LNCaP clone FGC (cell line): ENCODE measurements at regions not wholly inside any gene's neighbourhood (a gene's known extent, or its start where the extent isn't known, plus 50 kb on each side); places are given as distances from the start of the nearest gene placed in this dataset.
"Not testable (repeated sequence)": the region's sequence is repeated elsewhere in the genome, so short reads cannot be mapped to it uniquely, and the experiment has no call there.

ENCODE experiments used
- DNase-seq: peaks from one replicate; pipeline ENCODE4 v3.0.0-alpha.2; 2011; ENCODE audit warnings: low read depth
- H3K4me3 ChIP-seq: 2 replicates; pipeline ENCODE4 v1.5.1; 2011; ENCODE audit warnings: mild to moderate bottlenecking, low read depth, low read length, control low read depth
- CTCF ChIP-seq: IDR thresholded peaks from 2 replicates; pipeline ENCODE4 v1.5.1; 2012; ENCODE audit warnings: mild to moderate bottlenecking; ENCODE audit not compliant: control insufficient read depth, insufficient read depth; ENCODE audit errors: extremely low read depth

DNA sequence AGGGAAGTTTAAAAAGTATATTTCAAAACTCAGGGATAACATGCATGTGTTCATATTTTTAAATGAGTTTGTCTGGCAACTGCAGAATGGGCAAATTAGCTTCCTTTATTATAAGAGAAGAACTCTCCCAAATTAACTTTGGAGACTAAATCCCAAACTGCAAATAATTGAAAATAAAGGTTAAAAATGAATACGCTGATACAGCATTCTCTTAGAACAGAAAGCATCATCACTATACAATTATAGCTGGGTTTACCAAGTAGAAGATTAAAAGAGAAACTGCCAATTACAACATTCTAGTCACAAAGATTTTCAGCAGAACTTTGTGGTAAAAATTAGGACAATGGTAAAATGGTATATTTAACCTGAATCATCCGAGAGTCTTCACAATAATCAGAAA lies 73.3 kb downstream of the OLFM4 start:
- no peak overlapping the region for H3K4me3 ChIP-seq
- no peak for TF ChIP-seq CTCF
- no peak for DNase-seq

DNA sequence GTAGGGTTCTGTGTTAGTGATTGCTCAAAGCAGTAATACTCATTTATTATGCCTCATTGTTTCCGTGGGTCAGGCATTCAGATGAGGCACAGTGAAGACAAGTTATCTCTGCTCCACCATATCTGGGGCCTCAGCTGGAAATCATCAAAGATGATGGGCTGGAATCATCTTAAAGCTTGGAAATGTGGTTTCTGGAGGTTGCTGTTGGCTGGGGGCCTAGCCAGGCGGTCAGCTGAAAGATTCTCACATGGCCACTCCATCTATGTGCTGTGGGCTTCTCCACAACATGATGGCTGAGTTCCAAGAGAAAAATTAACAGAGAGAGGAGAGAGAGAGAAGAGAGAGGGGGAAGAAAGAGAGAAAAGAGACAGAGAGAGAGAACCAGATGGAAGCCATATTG lies 75.5 kb downstream of the OLFM4 start:
- H3K4me3 ChIP-seq: no peak overlapping the region
- no peak for DNase-seq
- no peak for TF ChIP-seq CTCF

DNA sequence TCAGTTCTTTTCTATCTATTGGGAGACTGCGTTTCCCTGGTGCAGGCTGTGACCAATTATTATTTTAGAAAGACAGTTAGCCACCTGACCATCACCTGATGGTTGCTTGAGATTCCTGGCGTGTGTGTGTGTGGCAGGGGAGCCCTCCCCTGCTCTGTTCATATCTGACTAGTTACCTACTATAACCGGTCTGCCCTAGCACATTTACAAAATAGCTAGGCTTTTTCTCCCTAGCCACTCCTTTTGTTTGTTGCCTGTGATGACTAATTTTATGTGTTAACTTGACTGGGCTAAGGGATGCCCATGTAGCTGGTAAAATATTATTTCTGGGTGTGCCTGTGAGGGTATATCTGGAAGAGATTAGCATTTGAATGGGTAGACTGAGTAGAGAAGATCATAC lies 76.9 kb downstream of the OLFM4 start:
- DNase-seq: no peak
- no peak for TF ChIP-seq CTCF

GRCh38 chr13:53105890-53106289 lies 77.3 kb downstream of the OLFM4 start:
- DNase-seq: peak; percentile 18
- TF ChIP-seq CTCF: no peak
- H3K4me3 ChIP-seq: no peak overlapping the region

More for the DNA sequence above, 76.9 kb downstream of the OLFM4 start:
- H3K4me3 ChIP-seq: no peak overlapping the region

GRCh38 chr13:53110181-53110580 lies 81.6 kb downstream of the OLFM4 start:
- no peak overlapping the region for H3K4me3 ChIP-seq
- no peak for TF ChIP-seq CTCF
- DNase-seq: no peak

DNA sequence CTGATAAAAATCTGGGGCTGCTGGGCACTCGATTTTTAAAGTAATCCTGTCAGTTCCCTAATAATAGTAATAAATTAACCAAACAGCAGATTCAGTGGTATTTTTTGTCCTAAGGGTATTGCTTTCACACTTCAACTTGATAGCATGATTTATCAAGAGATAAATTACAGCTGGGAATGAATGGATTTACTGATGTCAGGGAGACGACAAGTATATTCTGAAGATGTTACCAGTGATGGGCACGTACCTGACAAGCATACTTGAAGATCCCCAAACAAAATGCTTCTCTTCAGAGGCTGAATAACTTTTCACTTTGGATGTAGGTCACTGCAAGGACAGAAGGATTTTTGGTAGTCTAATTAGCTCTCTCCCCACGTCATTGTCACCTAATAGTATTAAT lies 82.0 kb downstream of the OLFM4 start:
- H3K4me3 ChIP-seq: no peak overlapping the region
- no peak for DNase-seq
- TF ChIP-seq CTCF: no peak

DNA sequence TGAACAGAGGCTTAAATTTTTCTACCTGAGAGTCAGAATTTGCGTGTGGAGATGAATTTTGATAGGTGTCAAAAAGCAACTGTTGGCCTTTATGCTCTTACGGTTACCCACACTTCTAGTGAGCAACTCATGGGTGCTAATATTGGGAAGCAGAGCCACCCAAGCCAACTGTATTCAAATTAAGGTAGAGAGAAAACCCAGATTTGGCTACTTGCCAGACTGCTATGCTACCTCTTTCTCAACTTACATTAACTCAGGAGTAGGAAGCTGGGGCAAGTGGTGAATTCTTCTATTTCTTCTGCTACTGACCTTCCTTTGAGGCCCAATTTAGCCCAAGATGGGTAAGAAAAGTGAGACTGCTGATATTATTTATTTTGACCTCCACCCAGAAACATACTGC lies 83.9 kb downstream of the OLFM4 start:
- no peak for TF ChIP-seq CTCF
- DNase-seq: no peak

GRCh38 chr13:53117048-53117447 lies 88.4 kb downstream of the OLFM4 start:
- DNase-seq, H3K4me3 ChIP-seq: not testable (repeated sequence)

More for the DNA sequence above, 83.9 kb downstream of the OLFM4 start:
- no peak overlapping the region for H3K4me3 ChIP-seq
